Neuronal stem cell (in vitro differentiated cells): ENCODE measurements at regions not wholly inside any gene's neighbourhood (a gene's known extent, or its start where the extent isn't known, plus 50 kb on each side); places are given as distances from the start of the nearest gene placed in this dataset.
"Not testable (repeated sequence)": the region's sequence is repeated elsewhere in the genome, so short reads cannot be mapped to it uniquely, and the experiment has no call there.

Experiments
- DNase-seq: peaks from one replicate; pipeline ENCODE4 v3.0.0-alpha.2; 2013; ENCODE audit warnings: low spot score
- H2AFZ ChIP-seq: one replicate; pipeline ENCODE4 v1.6.1; 2013; ENCODE audit warnings: mild to moderate bottlenecking, low read length, inconsistent platforms
- H2AK5ac ChIP-seq: 2 replicates; pipeline ENCODE4 v1.6.1; 2013; ENCODE audit warnings: low read depth, mild to moderate bottlenecking, inconsistent platforms, low read length, moderate library complexity, mixed read lengths
- H2BK120ac ChIP-seq: 2 replicates; pipeline ENCODE4 v1.6.1; 2013; ENCODE audit warnings: low read depth, mild to moderate bottlenecking, inconsistent platforms, low read length, moderate library complexity, mixed read lengths
- H2BK12ac ChIP-seq: one replicate; pipeline ENCODE4 v1.6.1; 2013; ENCODE audit warnings: low read length, inconsistent platforms
- H2BK15ac ChIP-seq: 2 replicates; pipeline ENCODE4 v1.6.1; 2013; ENCODE audit warnings: mild to moderate bottlenecking, low read length, inconsistent platforms, mixed read lengths
- H2BK5ac ChIP-seq: one replicate; pipeline ENCODE4 v1.6.1; 2013; ENCODE audit warnings: inconsistent platforms, mild to moderate bottlenecking, low read length, moderate library complexity
- H3K14ac ChIP-seq: one replicate; pipeline ENCODE4 v1.6.1; 2013; ENCODE audit warnings: low read length, inconsistent platforms
- H3K18ac ChIP-seq: 2 replicates; pipeline ENCODE4 v1.6.1; 2013; ENCODE audit warnings: low read length, inconsistent platforms
- H3K23ac ChIP-seq: 2 replicates; pipeline ENCODE4 v1.6.1; 2013; ENCODE audit warnings: low read depth, mild to moderate bottlenecking, mixed read lengths, low read length, inconsistent platforms; ENCODE audit not compliant: poor library complexity
- H3K27ac ChIP-seq: replicated peaks from 3 replicates; pipeline ENCODE4 v1.5.1; 2013; ENCODE audit warnings: low read length, inconsistent platforms
- H3K27me3 ChIP-seq, 3 experiments: 2 replicates each; pipeline ENCODE4 v1.6.1; 2013; ENCODE audit warnings: low read length in 3 of 3, mild to moderate bottlenecking in 2 of 3, inconsistent platforms in 1 of 3, low read depth in 1 of 3, mixed read lengths in 1 of 3, moderate library complexity in 1 of 3; ENCODE audit not compliant: control insufficient read depth in 3 of 3, insufficient read depth in 3 of 3
- H3K36me3 ChIP-seq, 2 donors: replicated peaks in 1 of 2; 2 replicates each; pipeline ENCODE4 v1.6.1; 2013; ENCODE audit warnings: low read length in 2 of 2; ENCODE audit not compliant: control insufficient read depth in 2 of 2, insufficient read depth in 2 of 2
- H3K4ac ChIP-seq: 2 replicates; pipeline ENCODE4 v1.6.1; 2013; ENCODE audit warnings: inconsistent platforms, mild to moderate bottlenecking, low read length, moderate library complexity
- H3K4me1 ChIP-seq, 2 donors: 1 replicate in 1 of 2; 2 replicates in 1 of 2; pipeline ENCODE4 v1.6.1; 2013; ENCODE audit warnings: low read length in 2 of 2, low read depth in 1 of 2; ENCODE audit not compliant: control insufficient read depth in 2 of 2, insufficient read depth in 1 of 2
- H3K4me2 ChIP-seq: one replicate; pipeline ENCODE4 v1.6.1; 2013; ENCODE audit warnings: mild to moderate bottlenecking, low read length, inconsistent platforms; ENCODE audit not compliant: insufficient read depth, poor library complexity, severe bottlenecking
- H3K4me3 ChIP-seq, 2 donors: 2 replicates each; pipeline ENCODE4 v1.5.1; 2013; ENCODE audit warnings: low read length in 2 of 2, mild to moderate bottlenecking in 2 of 2, inconsistent platforms in 1 of 2, moderate library complexity in 1 of 2
- H3K79me1 ChIP-seq: one replicate; pipeline ENCODE4 v1.6.1; 2013; ENCODE audit warnings: low read depth, mild to moderate bottlenecking, inconsistent platforms, low read length, moderate library complexity
- H3K9ac ChIP-seq: one replicate; pipeline ENCODE4 v1.6.1; 2013; ENCODE audit warnings: mild to moderate bottlenecking, low read depth, low read length, inconsistent platforms; ENCODE audit not compliant: poor library complexity
- H3K9me3 ChIP-seq, 2 donors: replicated peaks in 1 of 2; 2 replicates each; pipeline versions ENCODE3 to v1.6.1; 2013; ENCODE audit warnings: low read length in 2 of 2, mild to moderate bottlenecking in 2 of 2, inconsistent platforms in 1 of 2, low read depth in 1 of 2, mixed read lengths in 1 of 2, moderate library complexity in 1 of 2; ENCODE audit not compliant: control insufficient read depth in 2 of 2, insufficient read depth in 1 of 2
- H4K8ac ChIP-seq: one replicate; pipeline ENCODE4 v1.6.1; 2013; ENCODE audit warnings: low read depth, mild to moderate bottlenecking, inconsistent platforms, low read length, moderate library complexity
- H4K91ac ChIP-seq: one replicate; pipeline ENCODE4 v1.6.1; 2013; ENCODE audit warnings: low read length, low read depth, mild to moderate bottlenecking, inconsistent platforms; ENCODE audit not compliant: poor library complexity
- WGBS, 2 donors: extraction: QIAGEN DNeasy Blood & Tissue Kit; methylation state at CpG; one replicate each; pipeline ENCODE4 v1.1.7; 2013; ENCODE audit warnings: missing lambda C conversion rate in 2 of 2, mixed read lengths in 1 of 2; ENCODE audit not compliant: insufficient read length in 2 of 2, insufficient replicate concordance in 1 of 2; ENCODE audit errors: extremely low coverage in 2 of 2; 5-methylcytosine and 5-hydroxymethylcytosine counted together

GRCh38 chr16:82282662-82283061 is 112.6 kb upstream of the MPHOSPH6 start:
- peaks cover 0 to 6% (median 0%) of the 10 kb centered on the region in 3 experiments for H3K27me3 ChIP-seq
- no peaks in the 10 kb centered on the region for H3K4me1 ChIP-seq
- no peak overlapping the region for H3K4me2 ChIP-seq
- DNase-seq = no peak
- H2AFZ ChIP-seq = no peak overlapping the region
- H2BK5ac ChIP-seq = no peak overlapping the region
- no peak overlapping the region for H3K4ac ChIP-seq
- no peak overlapping the region for H4K8ac ChIP-seq
- H2BK120ac ChIP-seq = no peak overlapping the region
- no peak overlapping the region for H4K91ac ChIP-seq
- H3K9me3 ChIP-seq = peaks cover 0 to 4% of the 10 kb centered on the region in 2 donors
- no peak overlapping the region for H2BK12ac ChIP-seq
- H3K79me1 ChIP-seq = peaks cover 1% of the 10 kb centered on the region
- H3K36me3 ChIP-seq = no peaks in the 10 kb centered on the region
- no peak overlapping the region for H3K4me3 ChIP-seq
- no peak overlapping the region for H3K18ac ChIP-seq
- H3K14ac ChIP-seq = no peak overlapping the region
- H2AK5ac ChIP-seq = no peak overlapping the region
- no peak overlapping the region for H3K9ac ChIP-seq
- H3K27ac ChIP-seq = no peak overlapping the region
- no peak overlapping the region for H3K23ac ChIP-seq
- H2BK15ac ChIP-seq = no peak overlapping the region

- WGBS, 2 donors = no CpG with 5 or more reads among the region's 2 CpGs
- Histone ChIP-seq H2BK15ac (no peak overlapping the region), H3K4me2 (no peak overlapping the region), H2BK120ac (no peak overlapping the region), H4K91ac (no peak overlapping the region), H2BK12ac (no peak overlapping the region), H3K4me3 (no peak overlapping the region), H3K18ac (no peak overlapping the region), H3K9ac (no peak overlapping the region), H3K4ac (no peak overlapping the region), H3K27ac (no peak overlapping the region), H2AK5ac (no peak overlapping the region), H3K36me3 (no peaks in the 10 kb centered on the region), H2AFZ (no peak overlapping the region), H3K9me3 (peaks cover 0 to 4% of the 10 kb centered on the region in 2 donors), H3K27me3 (peaks cover 0 to under 1% (median 0%) of the 10 kb centered on the region in 3 experiments), H3K79me1 (peaks cover 1% of the 10 kb centered on the region), H4K8ac (no peak overlapping the region), H3K14ac (no peak overlapping the region), H3K23ac (no peak overlapping the region), H2BK5ac (no peak overlapping the region), H3K4me1 (no peaks in the 10 kb centered on the region)
- DNase-seq = no peak
Observed at GRCh38 chr16:82281544-82281943, 111.5 kb upstream of the MPHOSPH6 start.

- Histone ChIP-seq H3K9me3 (peaks cover 0 to 4% of the 10 kb centered on the region in 2 donors), H2BK12ac (no peak overlapping the region), H2BK120ac (no peak overlapping the region), H4K8ac (no peak overlapping the region), H3K4ac (no peak overlapping the region), H3K9ac (no peak overlapping the region), H3K23ac (no peak overlapping the region), H3K4me3 (no peak overlapping the region), H4K91ac (no peak overlapping the region), H3K4me1 (no peaks in the 10 kb centered on the region), H2AFZ (no peak overlapping the region), H3K27me3 (no peaks in the 10 kb centered on the region), H3K36me3 (no peaks in the 10 kb centered on the region), H2BK5ac (no peak overlapping the region), H3K79me1 (peaks cover 1% of the 10 kb centered on the region), H3K4me2 (no peak overlapping the region), H2AK5ac (no peak overlapping the region), H2BK15ac (no peak overlapping the region), H3K14ac (no peak overlapping the region), H3K18ac (no peak overlapping the region), H3K27ac (no peak overlapping the region)
- no peak for DNase-seq
- no CpG with 5 or more reads among the region's 1 CpG for WGBS, 2 donors
Observed at GRCh38 chr16:82280867-82281266, 110.8 kb upstream of the MPHOSPH6 start.

GRCh38 chr16:82275349-82275748 is 105.3 kb upstream of the MPHOSPH6 start:
- H3K4me2 ChIP-seq, H2AFZ ChIP-seq, H4K8ac ChIP-seq, H4K91ac ChIP-seq, H3K4ac ChIP-seq, H3K4me1 ChIP-seq, H3K4me3 ChIP-seq, H2AK5ac ChIP-seq, H3K27me3 ChIP-seq, H3K23ac ChIP-seq, H3K79me1 ChIP-seq, H3K36me3 ChIP-seq, H2BK120ac ChIP-seq, H2BK15ac ChIP-seq, H3K18ac ChIP-seq, H3K27ac ChIP-seq, H2BK5ac ChIP-seq, DNase-seq, H2BK12ac ChIP-seq, H3K9me3 ChIP-seq, H3K9ac ChIP-seq, H3K14ac ChIP-seq: not testable (repeated sequence)
- no CpG with 5 or more reads among the region's 3 CpGs for WGBS, 2 donors
